AG04450 (cell line): ENCODE measurements at regions not wholly inside any gene's neighbourhood (a gene's known extent, or its start where the extent isn't known, plus 50 kb on each side); places are given as distances from the start of the nearest gene placed in this dataset.
"Not testable (repeated sequence)": the region's sequence is repeated elsewhere in the genome, so short reads cannot be mapped to it uniquely, and the experiment has no call there.

ENCODE experiments used
- CTCF ChIA-PET: fragments of 300-600, 350-600 bp; formaldehyde crosslinking; extraction: SDS; loops from one replicate; lab custom pipeline; 2022; ENCODE audit warnings: antibody characterized with exemption, inconsistent platforms; lab: Charles Lee
- POLR2A ChIA-PET: fragments of 350-600 bp; formaldehyde crosslinking; extraction: SDS; loops from one replicate; lab custom pipeline; 2021; ENCODE audit warnings: antibody characterized with exemption, inconsistent platforms; lab: Yijun Ruan, JAX
- DNase-seq: peaks from one replicate; pipeline ENCODE4 v3.0.0-alpha.2; 2011; ENCODE audit warnings: low read depth, low spot score
- H3K27ac ChIP-seq: one replicate; pipeline ENCODE4 v1.5.1; 2012; ENCODE audit warnings: low read depth, low read length, control low read depth
- H3K27me3 ChIP-seq: one replicate; pipeline ENCODE4 v1.6.0; 2012; ENCODE audit warnings: low read length; ENCODE audit not compliant: control insufficient read depth, insufficient read depth
- H3K4me3 ChIP-seq: 2 replicates; pipeline ENCODE4 v1.5.1; 2011; ENCODE audit warnings: mild to moderate bottlenecking, low read depth, low read length, control low read depth
- H3K9me3 ChIP-seq: 2 replicates; pipeline ENCODE4 v1.5.1; 2012; ENCODE audit warnings: low read length; ENCODE audit not compliant: control insufficient read depth, insufficient read depth
- CTCF ChIP-seq: IDR thresholded peaks from 2 replicates; pipeline ENCODE4 v1.5.1; 2011; ENCODE audit warnings: low read depth, low read length, control low read depth, inconsistent platforms

- H3K4me3 ChIP-seq, H3K9me3 ChIP-seq, H3K27ac ChIP-seq, POLR2A ChIA-PET, H3K27me3 ChIP-seq, DNase-seq, CTCF ChIA-PET: not testable (repeated sequence)
These were observed 126.8 kb upstream of the GPR39 start for GRCh38 chr2:132289812-132290211.

DNA sequence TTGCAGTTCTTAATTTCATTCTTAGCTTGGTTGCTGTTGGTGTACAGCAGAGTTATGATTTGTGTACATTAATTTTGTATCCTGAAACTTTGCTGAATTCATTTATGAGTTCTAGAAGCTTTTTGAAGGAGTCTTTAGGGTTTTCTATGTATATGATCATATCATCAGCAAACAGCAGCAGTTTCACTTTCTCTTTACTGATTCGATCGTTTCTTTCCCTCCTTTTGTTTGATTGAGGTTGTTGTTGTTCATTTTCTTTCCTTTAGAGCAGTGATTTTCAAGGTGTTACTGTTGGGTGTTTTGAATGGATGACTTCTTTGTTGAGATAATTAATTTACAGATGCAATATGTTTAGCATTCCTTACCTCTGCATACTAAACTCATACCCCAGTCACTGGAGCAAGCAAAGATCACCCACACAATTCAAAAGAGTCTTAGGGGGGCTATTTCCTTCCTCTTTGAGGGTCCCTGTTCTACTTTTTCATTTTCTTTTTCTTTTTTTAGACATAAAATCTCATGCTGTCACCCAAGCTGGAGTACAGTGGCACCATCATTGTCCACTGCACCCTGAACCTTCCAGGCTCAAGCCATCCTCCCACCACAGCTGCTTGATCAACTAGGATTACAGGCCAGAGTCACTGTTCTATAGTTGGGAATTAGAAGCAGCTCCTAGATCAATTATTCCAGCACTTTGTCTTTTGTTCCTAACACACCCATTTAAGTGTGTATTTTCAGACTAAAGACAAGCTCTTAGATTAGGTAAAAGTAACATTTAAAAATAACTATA, 115.8 kb upstream of the GPR39 start:
- H3K27ac ChIP-seq, H3K4me3 ChIP-seq, CTCF ChIA-PET, DNase-seq, H3K27me3 ChIP-seq, POLR2A ChIA-PET, H3K9me3 ChIP-seq: not testable (repeated sequence)

DNA sequence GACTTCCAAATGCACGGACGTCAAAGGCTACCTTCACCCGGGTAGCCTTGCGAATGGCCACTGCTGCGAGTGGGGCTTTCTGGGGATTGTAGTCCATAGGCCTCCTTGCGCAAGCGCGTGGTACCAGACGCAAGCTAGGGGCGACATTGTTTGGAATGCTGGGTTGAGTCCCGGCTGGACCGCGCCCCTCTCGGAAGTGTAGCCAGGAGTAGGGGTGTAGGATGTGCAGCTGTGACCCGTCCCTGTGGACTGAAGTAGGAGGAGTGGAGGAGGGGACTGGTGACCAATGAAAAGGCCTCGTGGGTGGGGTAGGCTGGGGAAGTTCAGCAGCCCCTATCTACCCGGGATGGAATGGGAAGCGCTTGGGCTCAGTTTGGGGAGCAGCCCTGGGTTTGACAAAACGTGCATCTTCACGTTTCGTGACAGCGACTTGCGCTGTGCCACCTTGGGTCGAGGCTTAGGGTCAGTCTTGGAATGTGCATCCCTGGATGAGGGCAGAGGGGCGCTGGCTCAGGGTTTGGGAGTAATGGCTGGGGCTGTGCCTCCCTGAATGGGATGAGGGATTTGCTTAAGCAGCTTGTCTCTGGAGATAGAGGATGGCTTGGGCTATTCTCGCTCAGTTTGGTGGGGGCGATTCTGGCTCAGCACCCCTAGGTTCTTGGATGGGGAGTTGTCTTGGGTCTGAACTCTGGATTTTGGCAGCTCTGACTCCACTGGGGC, 111.8 kb upstream of the GPR39 start:
- peak; percentile 7 for DNase-seq
- H3K27me3 ChIP-seq, POLR2A ChIA-PET, H3K27ac ChIP-seq, CTCF ChIA-PET, H3K9me3 ChIP-seq: not testable (repeated sequence)
- TF ChIP-seq CTCF = 0 out of 2 replicates have a peak, but pooled peaks have one; percentile 6
- H3K4me3 ChIP-seq = peak overlapping the region; percentile 45

- H3K27ac ChIP-seq, H3K9me3 ChIP-seq, POLR2A ChIA-PET, H3K27me3 ChIP-seq, H3K4me3 ChIP-seq, DNase-seq, CTCF ChIA-PET: not testable (repeated sequence)
These were observed 108.9 kb upstream of the GPR39 start for GRCh38 chr2:132307613-132308198.

GRCh38 chr2:132309203-132309602, 107.4 kb upstream of the GPR39 start:
- DNase-seq, POLR2A ChIA-PET, CTCF ChIA-PET, H3K27ac ChIP-seq, H3K4me3 ChIP-seq, H3K9me3 ChIP-seq, H3K27me3 ChIP-seq: not testable (repeated sequence)

GRCh38 chr2:132315546-132315945, 101.1 kb upstream of the GPR39 start:
- H3K27ac ChIP-seq, H3K9me3 ChIP-seq, CTCF ChIA-PET, POLR2A ChIA-PET, DNase-seq, H3K27me3 ChIP-seq, H3K4me3 ChIP-seq: not testable (repeated sequence)

- CTCF ChIA-PET, H3K9me3 ChIP-seq, H3K27ac ChIP-seq, DNase-seq, POLR2A ChIA-PET, H3K27me3 ChIP-seq, H3K4me3 ChIP-seq: not testable (repeated sequence)
These were observed 99.5 kb upstream of the GPR39 start for GRCh38 chr2:132317026-132317680.

DNA sequence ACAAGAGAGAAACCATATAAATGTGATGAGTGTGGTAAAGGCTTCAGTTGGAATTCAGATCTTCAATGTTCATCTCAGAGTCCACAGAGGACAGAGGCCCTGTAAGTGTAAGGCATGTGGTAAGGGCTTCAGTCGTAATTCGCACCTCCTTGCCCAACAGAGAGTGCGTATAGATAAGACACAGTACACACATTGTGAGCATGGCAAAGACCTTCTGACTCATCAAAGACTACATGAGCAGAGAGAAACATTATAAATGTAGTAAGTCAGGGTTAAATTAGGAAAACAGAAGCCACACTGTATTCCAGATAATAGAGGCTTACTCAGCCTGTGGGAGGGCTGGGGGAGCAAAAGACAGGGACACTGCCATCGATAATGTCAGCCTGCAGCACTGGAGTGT, 98.1 kb upstream of the GPR39 start:
- CTCF ChIA-PET, DNase-seq, POLR2A ChIA-PET, H3K27ac ChIP-seq, H3K27me3 ChIP-seq, H3K9me3 ChIP-seq, H3K4me3 ChIP-seq: not testable (repeated sequence)

- H3K9me3 ChIP-seq, H3K4me3 ChIP-seq, H3K27me3 ChIP-seq, DNase-seq, H3K27ac ChIP-seq, POLR2A ChIA-PET, CTCF ChIA-PET: not testable (repeated sequence)
These were observed 92.6 kb upstream of the GPR39 start for GRCh38 chr2:132324005-132324404.

GRCh38 chr2:132332345-132333033, 84.1 kb upstream of the GPR39 start:
- DNase-seq, POLR2A ChIA-PET, H3K9me3 ChIP-seq, H3K27ac ChIP-seq, CTCF ChIA-PET, H3K27me3 ChIP-seq, H3K4me3 ChIP-seq: not testable (repeated sequence)
